Peyer's patch (tissue), 4 donors: ENCODE measurements at regions not wholly inside any gene's neighbourhood (a gene's known extent, or its start where the extent isn't known, plus 50 kb on each side); places are given as distances from the start of the nearest gene placed in this dataset.

Source experiments
- DNase-seq, 3 donors: peaks; one replicate each; pipeline ENCODE4 v3.0.0-alpha.2; 2017 to 2019
- H3K27ac ChIP-seq, 4 donors: fragments of 200-600 bp; sonication (generic); one replicate each; pipeline ENCODE4 v1.5.1; 2016 to 2019
- H3K27me3 ChIP-seq, 2 donors: fragments of 200-600 bp; sonication (generic); one replicate each; pipeline ENCODE4 v1.5.1; 2019
- H3K36me3 ChIP-seq, 3 donors: fragments of 200-600 bp; sonication (generic); one replicate each; pipeline ENCODE4 v1.5.1; 2016 to 2019
- H3K4me1 ChIP-seq, 4 donors: fragments of 200-600 bp; sonication (generic); one replicate each; pipeline ENCODE4 v1.5.1; 2016 to 2019
- H3K4me3 ChIP-seq, 4 donors: fragments of 200-600 bp; sonication (generic); 1 replicate in 3 of 4; 2 replicates in 1 of 4; pipeline ENCODE4 v1.5.1; 2016 to 2019; ENCODE audit warnings: mild to moderate bottlenecking in 1 of 4
- H3K9me3 ChIP-seq, 4 donors: fragments of 200-600 bp; sonication (generic); one replicate each; pipeline ENCODE4 v1.5.1; 2016 to 2019; ENCODE audit warnings: mild to moderate bottlenecking in 1 of 4
- POLR2A ChIP-seq, 2 donors: fragments of 450-650 bp; IDR thresholded peaks; one replicate each; pipeline ENCODE4 v1.5.1; 2017; ENCODE audit warnings: antibody characterized with exemption in 2 of 2, mild to moderate bottlenecking in 2 of 2, moderate library complexity in 2 of 2
- TF ChIP-seq, protein P1 (sequence below), 6 experiments: fragments of 450-650 bp in 4 of 6; fragments of 200-600 bp in 2 of 6; sonication (generic) in 1 of 6; IDR thresholded peaks; one replicate each; pipeline ENCODE4 v1.5.1; 2017 to 2019; ENCODE audit warnings: antibody characterized with exemption in 6 of 6, mild to moderate bottlenecking in 3 of 6, moderate library complexity in 1 of 6

DNA sequence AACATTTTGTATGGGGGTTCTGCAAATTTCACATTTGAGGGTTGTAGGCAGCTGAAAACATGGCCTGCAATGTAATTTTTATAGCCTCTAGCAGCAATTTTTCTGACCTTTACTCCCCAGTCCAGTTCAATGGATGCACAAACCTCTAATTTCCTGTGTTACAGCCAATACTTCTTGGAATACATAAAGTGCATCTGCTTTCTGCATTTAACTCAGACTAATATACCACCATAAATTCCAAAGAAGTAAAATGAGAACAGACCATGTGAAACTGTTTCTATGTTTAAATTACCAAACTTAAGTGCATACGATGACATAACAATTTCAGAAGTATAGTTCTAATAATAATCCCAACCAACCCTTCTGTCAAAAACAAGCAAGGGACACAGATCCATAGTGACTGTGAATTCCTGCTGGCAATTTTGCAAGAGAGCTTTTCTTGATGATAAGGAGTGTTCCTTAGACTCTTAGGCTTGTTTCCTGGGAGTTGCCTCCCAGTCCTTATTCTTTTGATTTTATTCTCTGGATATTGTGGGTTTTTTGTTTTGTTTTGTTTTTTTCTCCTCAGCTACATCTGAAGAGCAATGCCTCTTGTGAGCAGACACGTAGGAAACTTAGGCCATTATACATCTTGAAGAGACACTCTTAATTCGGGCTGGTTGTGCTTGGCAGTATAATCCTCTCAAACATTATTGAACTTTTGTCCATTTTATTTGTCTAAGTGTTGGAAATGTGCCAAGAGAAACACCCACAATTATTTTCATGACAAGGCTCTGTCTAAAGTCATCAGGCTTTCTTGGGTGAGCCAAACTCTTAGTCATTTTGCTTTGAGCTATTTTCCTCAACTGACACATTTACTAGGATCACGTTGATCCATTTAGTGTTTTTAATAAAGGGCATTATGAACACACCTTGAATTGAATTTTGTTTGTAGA, 51.3 kb upstream of the RERGL start:
- no peaks in the 10 kb centered on the region for H3K36me3 ChIP-seq
- TF ChIP-seq POLR2A (IDR thresholded peaks at IDR 0.05) = no peak
- TF ChIP-seq, protein P1, sequence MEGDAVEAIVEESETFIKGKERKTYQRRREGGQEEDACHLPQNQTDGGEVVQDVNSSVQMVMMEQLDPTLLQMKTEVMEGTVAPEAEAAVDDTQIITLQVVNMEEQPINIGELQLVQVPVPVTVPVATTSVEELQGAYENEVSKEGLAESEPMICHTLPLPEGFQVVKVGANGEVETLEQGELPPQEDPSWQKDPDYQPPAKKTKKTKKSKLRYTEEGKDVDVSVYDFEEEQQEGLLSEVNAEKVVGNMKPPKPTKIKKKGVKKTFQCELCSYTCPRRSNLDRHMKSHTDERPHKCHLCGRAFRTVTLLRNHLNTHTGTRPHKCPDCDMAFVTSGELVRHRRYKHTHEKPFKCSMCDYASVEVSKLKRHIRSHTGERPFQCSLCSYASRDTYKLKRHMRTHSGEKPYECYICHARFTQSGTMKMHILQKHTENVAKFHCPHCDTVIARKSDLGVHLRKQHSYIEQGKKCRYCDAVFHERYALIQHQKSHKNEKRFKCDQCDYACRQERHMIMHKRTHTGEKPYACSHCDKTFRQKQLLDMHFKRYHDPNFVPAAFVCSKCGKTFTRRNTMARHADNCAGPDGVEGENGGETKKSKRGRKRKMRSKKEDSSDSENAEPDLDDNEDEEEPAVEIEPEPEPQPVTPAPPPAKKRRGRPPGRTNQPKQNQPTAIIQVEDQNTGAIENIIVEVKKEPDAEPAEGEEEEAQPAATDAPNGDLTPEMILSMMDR (IDR thresholded peaks at IDR 0.05) = no peak
- H3K4me1 ChIP-seq = peaks cover 0 to 9% (median 0%) of the 10 kb centered on the region in 4 donors
- no peaks in the 10 kb centered on the region for H3K9me3 ChIP-seq
- H3K27ac ChIP-seq = no peak overlapping the region
- no peak for DNase-seq
- no peaks in the 10 kb centered on the region for H3K27me3 ChIP-seq
- no peak overlapping the region for H3K4me3 ChIP-seq

GRCh38 chr12:18139989-18140596, 50.1 kb upstream of the RERGL start:
- Histone ChIP-seq H3K36me3 (no peaks in the 10 kb centered on the region), H3K4me1 (peaks cover 0 to 9% (median 0%) of the 10 kb centered on the region in 4 donors), H3K9me3 (no peaks in the 10 kb centered on the region), H3K27ac (no peak overlapping the region), H3K27me3 (no peaks in the 10 kb centered on the region), H3K4me3 (no peak overlapping the region)
- no peak for TF ChIP-seq POLR2A (IDR thresholded peaks at IDR 0.05)
- TF ChIP-seq, protein P1 (IDR thresholded peaks at IDR 0.05) = peak in 5 of 6 experiments; percentile 41 to 81 (median 71)
- no peak for DNase-seq
